ENCODE measurements at regions not wholly inside any gene's neighbourhood (a gene's known extent, or its start where the extent isn't known, plus 50 kb on each side); places are given as distances from the start of the nearest gene placed in this dataset.

GRCh38 chr12:59122784-59123183, 202.5 kb upstream of the LRIG3 start:
- TF ChIP-seq YY1 (IDR thresholded peaks at IDR 0.05; ENCODE audit: low read depth) (no peak), NFIC (IDR thresholded peaks at IDR 0.05) (no peak), EGR1 (IDR thresholded peaks at IDR 0.05) (no peak), TAF1 (IDR thresholded peaks at IDR 0.05; ENCODE audit: low read depth) (no peak), TEAD4 (IDR thresholded peaks at IDR 0.05) (no peak), CEBPB (IDR thresholded peaks at IDR 0.05) (no peak), CREB1 (IDR thresholded peaks at IDR 0.05; ENCODE audit: low read depth) (no peak), FOXM1 (IDR thresholded peaks at IDR 0.05; ENCODE audit: borderline replicate concordance, low read depth) (no peak), EP300 (IDR thresholded peaks at IDR 0.05; ENCODE audit: borderline replicate concordance) (no peak)

- TF ChIP-seq CREB1 (IDR thresholded peaks at IDR 0.05; ENCODE audit: low read depth), result no peak
- no peak for TF ChIP-seq REST (IDR thresholded peaks at IDR 0.05; ENCODE audit: low read depth)
- TF ChIP-seq CEBPB (IDR thresholded peaks at IDR 0.05), result no peak
- TF ChIP-seq MAX (IDR thresholded peaks at IDR 0.05), result no peak
- no peak for TF ChIP-seq EP300 (IDR thresholded peaks at IDR 0.05; ENCODE audit: borderline replicate concordance)
- TF ChIP-seq USF1 (IDR thresholded peaks at IDR 0.05), result no peak
- no peak for TF ChIP-seq EGR1 (IDR thresholded peaks at IDR 0.05)
- no peak for TF ChIP-seq TAF1 (IDR thresholded peaks at IDR 0.05; ENCODE audit: low read depth)
Measured at GRCh38 chr12:59121451-59121850, 201.1 kb upstream of the LRIG3 start.

- TF ChIP-seq ZBTB7A (IDR thresholded peaks at IDR 0.05; ENCODE audit: low read depth), result no peak
Measured at GRCh38 chr12:59119676-59120075, 199.4 kb upstream of the LRIG3 start.

- TF ChIP-seq MAX (IDR thresholded peaks at IDR 0.05) (no peak), USF1 (IDR thresholded peaks at IDR 0.05) (no peak), EGR1 (IDR thresholded peaks at IDR 0.05) (no peak), TAF1 (IDR thresholded peaks at IDR 0.05; ENCODE audit: low read depth) (no peak)
Measured at GRCh38 chr12:59118356-59118755, 198.1 kb upstream of the LRIG3 start.

GRCh38 chr12:59115995-59116394, 195.7 kb upstream of the LRIG3 start:
- TF ChIP-seq TAF1 (IDR thresholded peaks at IDR 0.05; ENCODE audit: low read depth) (no peak), YY1 (IDR thresholded peaks at IDR 0.05; ENCODE audit: low read depth) (no peak), USF1 (IDR thresholded peaks at IDR 0.05) (no peak), REST (IDR thresholded peaks at IDR 0.05; ENCODE audit: low read depth) (no peak)

- TF ChIP-seq EGR1 (IDR thresholded peaks at IDR 0.05), result no peak
- TF ChIP-seq RAD21 (IDR thresholded peaks at IDR 0.05; ENCODE audit: low read depth), result no peak
- TF ChIP-seq YY1 (IDR thresholded peaks at IDR 0.05; ENCODE audit: low read depth), result no peak
- no peak for TF ChIP-seq TCF12 (IDR thresholded peaks at IDR 0.05; ENCODE audit: low read depth)
- TF ChIP-seq FOXM1 (IDR thresholded peaks at IDR 0.05; ENCODE audit: borderline replicate concordance, low read depth), result no peak
- TF ChIP-seq REST (IDR thresholded peaks at IDR 0.05; ENCODE audit: low read depth), result no peak
- TF ChIP-seq CREB1 (IDR thresholded peaks at IDR 0.05; ENCODE audit: low read depth), result no peak
- no peak for TF ChIP-seq EP300 (IDR thresholded peaks at IDR 0.05; ENCODE audit: borderline replicate concordance)
- no peak for TF ChIP-seq ZBTB7A (IDR thresholded peaks at IDR 0.05; ENCODE audit: low read depth)
- no peak for TF ChIP-seq TAF1 (IDR thresholded peaks at IDR 0.05; ENCODE audit: low read depth)
Measured at GRCh38 chr12:59115526-59115925, 195.2 kb upstream of the LRIG3 start.
